TTC549 (cell line): ENCODE measurements at regions not wholly inside any gene's neighbourhood (a gene's known extent, or its start where the extent isn't known, plus 50 kb on each side); places are given as distances from the start of the nearest gene placed in this dataset.

Source experiments
- FAIRE-seq: peaks from 2 replicates; lab custom pipeline; 2012; peaks lifted over from hg19 to GRCh38; lab: Jason Lieb, UNC

DNA sequence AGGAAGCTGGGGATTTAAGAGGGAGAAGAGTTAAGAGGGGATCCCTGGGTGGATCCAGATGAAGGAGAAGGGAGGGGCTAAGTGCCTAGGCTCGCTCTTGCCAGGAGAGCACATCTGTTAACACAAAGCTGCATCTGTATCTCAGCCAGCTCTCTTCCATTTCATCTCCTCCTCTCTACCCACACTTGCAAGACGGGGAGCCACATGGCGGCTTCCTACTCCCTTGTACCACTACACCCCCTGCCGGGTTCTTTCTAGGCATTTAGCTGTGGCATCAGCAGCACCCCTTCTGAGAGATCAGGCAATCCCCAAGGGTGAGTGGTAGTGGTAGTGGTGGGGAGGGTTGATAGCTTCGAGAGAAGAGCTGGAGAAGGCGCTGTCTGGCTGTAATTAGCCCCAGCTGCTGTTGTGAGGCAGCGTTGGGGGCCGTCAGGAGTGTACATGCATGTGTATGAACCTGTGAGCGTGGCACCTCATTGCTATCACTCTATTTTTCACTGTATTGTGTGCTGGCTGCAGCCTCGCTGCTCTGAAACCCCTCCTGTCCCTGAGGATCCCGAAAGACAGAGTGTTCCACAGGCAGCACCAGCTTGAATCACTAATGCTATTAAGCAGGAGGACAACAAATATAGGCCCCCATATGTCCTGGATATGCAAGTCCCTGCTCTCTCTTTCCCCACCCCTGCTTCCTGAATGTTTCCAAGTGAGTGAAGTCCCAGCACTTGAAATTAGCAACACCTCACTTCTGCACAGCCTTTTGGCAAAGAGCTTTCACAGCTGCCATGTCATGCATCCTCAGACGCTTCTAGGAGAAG lies 73.7 kb downstream of the RTL9 start:
- FAIRE-seq, result no peak

DNA sequence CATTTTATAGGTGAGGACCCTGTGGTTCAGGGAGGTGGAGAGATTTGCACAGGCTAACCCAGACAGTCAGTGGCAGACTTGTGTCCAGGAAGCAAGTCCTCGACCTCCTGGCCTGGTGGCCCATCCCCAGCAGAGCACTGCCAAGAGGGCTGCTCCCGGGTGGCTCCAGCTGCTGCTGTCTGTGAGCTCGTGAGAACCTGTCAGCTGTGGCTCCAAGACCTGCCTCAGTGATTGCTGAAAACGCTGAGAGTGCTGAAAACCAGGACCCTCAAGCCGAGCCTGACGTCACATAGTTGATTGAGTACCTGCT lies 74.2 kb downstream of the RTL9 start:
- FAIRE-seq, result no peak

DNA sequence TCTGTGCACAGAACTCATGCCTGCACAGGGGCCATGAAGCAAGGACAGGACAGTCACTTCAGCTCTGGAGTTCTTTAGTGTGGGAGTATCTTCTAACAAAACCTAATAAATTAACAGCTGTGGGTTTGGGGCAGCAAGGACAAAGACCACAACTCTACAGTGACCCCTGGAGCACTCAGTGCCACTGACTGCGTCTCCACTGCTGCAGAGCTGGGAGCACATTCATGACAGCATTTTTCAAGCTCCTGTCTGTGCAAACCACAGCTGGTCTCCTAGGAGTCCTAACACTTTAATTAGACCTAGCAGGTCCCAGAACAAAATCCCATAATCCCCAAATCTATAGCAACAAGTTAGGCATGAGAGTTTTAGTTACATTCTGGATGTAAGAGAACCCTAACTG lies 76.5 kb downstream of the RTL9 start:
- FAIRE-seq, result no peak

- FAIRE-seq, result no peak
Observed at GRCh38 chrX:110436523-110436922, 77.9 kb downstream of the RTL9 start.

- no peak for FAIRE-seq
Observed at GRCh38 chrX:110437686-110438085, 79.0 kb downstream of the RTL9 start.

DNA sequence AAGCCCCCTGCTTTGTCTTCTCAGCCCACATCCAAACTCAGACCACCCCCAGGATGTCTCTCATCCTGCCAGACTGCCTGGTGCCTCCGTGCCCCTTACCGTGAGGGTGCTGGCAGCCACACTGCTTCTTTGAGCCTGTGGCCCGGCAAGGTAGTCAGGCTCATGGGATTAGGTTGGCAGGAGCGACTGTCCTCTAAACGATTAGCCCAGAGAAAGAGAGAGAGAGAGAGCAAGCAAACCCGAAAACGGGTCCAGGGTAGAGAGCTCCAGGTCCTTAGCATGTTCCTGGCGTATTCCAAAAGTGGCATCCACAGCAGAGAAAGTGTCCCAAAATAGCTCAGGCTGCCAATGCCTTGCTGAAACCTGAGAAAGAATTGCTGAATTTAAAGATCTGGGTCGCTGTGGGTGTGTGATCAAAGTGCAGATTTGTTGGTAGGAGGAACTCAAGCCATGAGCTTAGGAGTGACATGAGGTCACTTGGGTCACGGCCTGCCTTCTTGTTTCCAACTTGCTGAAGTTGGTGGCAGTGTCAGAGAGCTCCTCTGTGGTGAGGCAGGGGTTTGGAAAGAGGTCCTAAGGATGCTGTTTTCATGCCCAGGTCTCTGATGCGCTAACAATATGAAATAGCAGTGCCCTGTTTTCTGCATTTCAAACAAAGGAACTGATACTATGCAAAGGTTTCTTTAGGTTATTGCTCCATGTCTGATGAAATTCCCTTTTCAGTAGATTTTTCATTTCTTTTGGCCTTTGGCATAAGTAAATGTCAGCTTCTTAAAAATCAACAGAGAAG lies 81.6 kb downstream of the RTL9 start:
- FAIRE-seq, result no peak

DNA sequence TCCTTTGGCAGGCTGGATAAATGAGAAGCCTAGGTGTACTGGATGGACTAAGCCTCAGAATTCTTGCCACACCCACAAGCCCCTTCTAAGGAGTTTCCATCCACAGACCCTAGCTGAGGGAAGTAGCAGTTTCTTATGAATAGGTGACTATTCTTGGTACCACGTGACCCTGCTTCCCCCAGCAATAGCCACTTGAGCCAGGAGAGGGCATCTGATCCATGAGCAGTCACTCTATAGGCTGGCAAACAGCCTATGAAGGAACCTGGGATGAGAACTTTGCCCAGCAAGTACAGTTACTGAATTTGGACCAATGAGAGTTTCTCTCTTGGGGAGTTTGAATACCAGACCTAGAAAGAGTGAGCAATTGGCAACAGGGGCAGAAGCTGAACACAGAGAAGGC lies 84.0 kb downstream of the RTL9 start:
- no peak for FAIRE-seq

DNA sequence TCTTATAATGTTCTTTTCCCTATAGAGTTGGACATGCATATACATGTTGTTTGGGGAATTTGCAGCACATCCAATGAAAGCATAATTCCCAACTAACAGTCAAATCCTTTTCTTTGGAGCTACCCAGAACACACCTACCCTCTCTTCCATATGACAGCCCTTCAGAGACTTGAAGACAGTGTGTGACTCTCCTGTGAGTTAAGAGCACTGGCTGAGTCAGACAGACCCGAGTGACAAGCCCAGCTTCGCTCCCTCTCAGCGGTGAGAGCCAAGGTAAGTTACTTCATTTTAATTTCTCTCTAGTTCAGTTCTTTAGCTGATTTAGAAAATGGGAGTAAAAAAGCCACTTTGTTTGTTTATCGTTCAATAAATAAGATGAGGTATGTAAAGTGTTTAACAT lies 86.3 kb downstream of the RTL9 start:
- no peak for FAIRE-seq

DNA sequence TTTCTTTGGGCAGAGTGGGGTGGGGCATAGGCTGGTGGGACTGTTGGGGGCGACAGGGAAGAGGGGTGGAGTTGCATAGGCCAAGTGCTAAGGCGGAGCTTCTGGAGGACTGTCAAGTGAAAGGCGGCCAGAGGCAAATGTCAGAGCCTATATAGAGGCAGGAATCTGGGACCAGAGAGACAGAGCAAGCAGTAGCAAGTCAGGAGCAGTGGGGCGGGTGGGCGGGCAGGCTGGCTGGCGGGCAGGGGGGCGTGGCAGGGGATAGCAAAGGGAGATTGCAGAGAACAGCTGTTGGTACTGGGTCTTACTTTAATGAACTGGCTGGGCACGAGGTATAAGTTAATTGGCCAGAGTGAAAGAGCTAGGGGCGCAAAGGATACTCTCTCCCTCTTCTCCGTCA lies 89.8 kb downstream of the RTL9 start:
- no peak for FAIRE-seq

GRCh38 chrX:110449312-110449711 lies 90.7 kb downstream of the RTL9 start:
- FAIRE-seq, result no peak

DNA sequence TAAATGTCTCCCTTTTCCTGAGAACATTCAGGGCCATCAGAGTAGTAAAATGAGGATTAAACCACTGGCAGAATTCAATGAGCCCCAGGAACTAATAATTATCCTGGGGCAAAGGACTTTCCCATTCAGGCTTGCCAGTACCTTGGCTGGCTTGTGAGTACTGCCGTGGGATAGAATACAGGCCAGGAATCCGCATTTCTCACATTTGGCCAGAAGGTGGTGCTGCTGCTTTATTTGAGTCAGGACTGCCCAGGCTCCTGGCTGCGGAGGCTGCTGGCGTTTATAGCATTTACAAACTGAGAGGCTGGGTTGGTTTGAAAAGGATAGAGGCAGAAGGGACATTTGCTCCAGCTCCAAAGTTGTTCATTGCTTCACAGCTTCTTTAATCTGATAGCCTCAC lies 91.4 kb downstream of the RTL9 start:
- peak; percentile 83 for FAIRE-seq

GRCh38 chrX:110454336-110454735 lies 95.7 kb downstream of the RTL9 start:
- no peak for FAIRE-seq

DNA sequence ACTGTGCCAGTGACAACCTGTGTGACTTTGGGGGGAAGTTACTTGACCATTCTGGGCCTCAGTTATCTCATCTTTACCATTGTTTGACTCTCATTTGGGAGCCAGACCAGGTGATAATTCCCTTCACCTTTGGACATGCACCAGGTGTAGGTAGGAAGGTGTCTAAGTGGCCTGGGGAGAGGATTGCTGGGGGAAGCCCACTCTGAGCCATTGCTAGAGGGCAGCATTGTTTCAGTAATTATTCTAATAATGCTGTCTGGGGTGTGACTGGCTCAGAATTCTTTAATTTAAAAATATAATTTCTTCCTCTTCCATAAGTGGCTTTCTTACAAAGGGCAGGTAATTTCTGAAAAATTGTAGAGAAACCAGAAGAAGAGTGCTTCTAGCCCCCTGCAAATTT lies 104.3 kb downstream of the RTL9 start:
- FAIRE-seq, result no peak

- FAIRE-seq, result no peak
Observed at GRCh38 chrX:110466790-110467189, 108.1 kb downstream of the RTL9 start.

- FAIRE-seq, result no peak
Observed at GRCh38 chrX:110472265-110472664, 113.6 kb downstream of the RTL9 start.

- no peak for FAIRE-seq
Observed at GRCh38 chrX:110477593-110478228, 119.1 kb downstream of the RTL9 start.

DNA sequence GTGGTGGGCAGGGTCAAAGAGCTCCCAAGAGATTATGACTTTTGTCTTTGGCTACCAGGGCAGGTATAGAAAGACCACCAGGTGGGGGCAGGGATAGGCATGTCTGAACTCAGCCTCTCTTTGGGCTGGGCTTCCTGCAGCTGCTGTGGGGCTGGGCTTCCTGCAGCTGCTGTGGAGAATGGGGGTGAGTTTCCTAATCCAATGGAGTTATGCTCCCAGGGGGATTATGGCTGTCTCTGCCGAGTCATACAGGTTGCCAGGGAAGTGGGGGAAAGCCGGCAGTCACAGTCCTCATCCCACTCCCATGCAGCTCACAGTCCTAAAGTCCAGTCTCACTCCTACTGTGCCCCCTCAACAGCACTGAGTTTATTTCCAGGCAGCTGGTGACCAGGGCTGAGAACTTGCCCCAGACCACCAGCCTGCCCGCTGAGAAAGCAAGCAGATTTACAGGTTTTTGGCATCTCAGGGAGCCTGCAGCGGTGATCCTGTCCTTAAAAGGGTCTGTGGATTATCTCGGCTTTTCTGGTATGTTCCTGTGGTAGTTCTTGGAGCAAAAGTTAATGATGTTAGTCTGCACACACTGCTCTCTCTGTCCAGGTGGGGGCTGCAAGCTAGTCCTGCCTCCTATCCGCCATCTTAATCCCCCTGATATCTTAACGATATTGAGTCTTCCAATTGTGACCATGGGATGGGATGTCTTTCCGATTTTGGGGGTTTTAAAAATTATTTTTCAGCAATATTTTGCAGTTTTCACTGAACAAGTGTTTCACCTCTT lies 133.4 kb downstream of the RTL9 start:
- no peak for FAIRE-seq

- no peak for FAIRE-seq
Observed at GRCh38 chrX:110504947-110505346, 146.3 kb downstream of the RTL9 start.

DNA sequence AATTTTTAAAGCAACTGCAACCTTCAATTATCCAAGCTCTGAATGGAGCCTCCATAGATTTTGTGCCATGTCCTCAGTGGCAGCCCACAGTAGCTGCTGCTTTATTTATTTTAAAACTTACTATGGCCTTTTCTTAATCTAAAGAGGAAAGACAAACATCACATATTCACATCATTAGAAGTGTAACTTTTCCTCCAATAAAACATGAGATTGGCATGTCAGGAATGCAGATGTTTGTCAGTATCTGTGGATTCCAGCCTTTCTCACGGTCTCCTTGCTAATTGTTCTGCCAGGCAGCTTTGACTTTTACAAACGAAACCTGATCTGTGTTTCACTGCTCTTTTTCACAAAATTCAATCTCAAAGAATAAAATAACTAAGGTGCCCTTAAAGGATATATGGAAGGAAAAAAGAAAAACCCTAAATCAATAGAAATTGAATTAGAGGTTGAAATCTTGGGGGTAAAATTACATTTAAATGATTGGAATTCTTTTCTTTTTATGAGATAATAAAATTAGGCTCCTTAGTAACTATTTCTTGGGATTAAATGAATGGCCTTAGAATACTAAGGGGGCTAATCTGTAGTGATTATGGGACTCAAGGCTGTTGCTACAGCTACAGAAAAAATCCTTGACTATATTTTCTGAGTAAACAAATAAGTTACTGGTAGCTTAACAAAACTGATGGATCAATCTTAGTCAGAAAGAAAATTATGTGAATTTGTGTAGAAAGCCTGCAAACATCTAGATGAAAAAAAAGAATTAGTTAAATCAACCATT lies 151.3 kb downstream of the RTL9 start:
- no peak for FAIRE-seq

DNA sequence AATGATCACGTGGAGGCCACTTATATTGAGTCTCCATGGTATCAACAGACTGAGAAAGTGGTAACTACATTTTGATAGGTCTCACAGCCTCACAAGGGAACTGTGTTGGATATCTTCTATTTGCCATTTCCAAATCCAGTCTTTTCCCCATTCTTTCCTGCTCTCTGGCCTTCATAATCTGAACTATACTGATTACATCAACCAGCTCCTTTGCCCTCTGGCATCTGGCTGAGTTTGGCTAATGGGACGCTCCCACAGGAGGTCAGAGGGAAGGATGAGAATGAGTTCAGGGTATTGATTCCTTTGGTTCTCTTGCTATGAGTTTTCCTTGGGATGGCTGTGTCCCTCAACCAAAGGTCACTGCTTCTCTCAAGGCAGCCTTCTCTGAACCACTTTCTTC lies 152.6 kb downstream of the RTL9 start:
- no peak for FAIRE-seq

GRCh38 chrX:110512341-110512740 lies 153.7 kb downstream of the RTL9 start:
- no peak for FAIRE-seq

GRCh38 chrX:110514509-110514908 lies 155.9 kb downstream of the RTL9 start:
- no peak for FAIRE-seq
